ENCODE measurements at regions not wholly inside any gene's neighbourhood (a gene's known extent, or its start where the extent isn't known, plus 50 kb on each side); places are given as distances from the start of the nearest gene placed in this dataset.

DNA sequence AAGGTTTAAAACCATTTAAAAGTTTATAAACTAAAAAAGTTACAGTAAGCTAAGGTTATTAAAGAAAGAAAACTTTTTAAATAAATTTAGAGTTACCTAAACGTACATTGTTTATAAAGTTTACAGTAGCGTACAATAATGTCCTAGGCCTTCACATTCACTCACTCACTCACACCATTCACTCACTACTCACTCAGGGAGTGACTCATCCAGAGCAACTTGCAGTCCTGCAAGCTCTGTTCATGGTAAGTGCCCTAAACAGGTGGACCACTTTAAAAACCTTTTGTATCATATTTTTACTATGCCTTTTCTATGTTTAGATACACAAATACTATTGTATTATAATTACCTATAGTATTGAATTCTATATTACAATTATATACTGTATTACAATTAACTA, 190.8 kb upstream of the RASA1 start:
- in situ Hi-C loops (cut with MboI; ENCODE audit: low pct_ligation_motif_present in 1 of 4, low pct_unique_long_range_greater_than_20kb in 1 of 4, low sequenced_read_pairs in 3 of 4), result no loop called here
- no peak for DNase-seq
- H3K4me1 ChIP-seq, result peaks cover 0 to 11% (median 3%) of the 10 kb centered on the region in 4 donors
- intact Hi-C loops (cut with DNase I; ENCODE audit: low total_unique reads), result no loop called here
- H3K27ac ChIP-seq, result no peak overlapping the region
- H3K4me3 ChIP-seq, result no peak overlapping the region
- no peak for TF ChIP-seq EP300 (IDR thresholded peaks at IDR 0.05; ENCODE audit: low read depth)
- TF ChIP-seq, protein P1, sequence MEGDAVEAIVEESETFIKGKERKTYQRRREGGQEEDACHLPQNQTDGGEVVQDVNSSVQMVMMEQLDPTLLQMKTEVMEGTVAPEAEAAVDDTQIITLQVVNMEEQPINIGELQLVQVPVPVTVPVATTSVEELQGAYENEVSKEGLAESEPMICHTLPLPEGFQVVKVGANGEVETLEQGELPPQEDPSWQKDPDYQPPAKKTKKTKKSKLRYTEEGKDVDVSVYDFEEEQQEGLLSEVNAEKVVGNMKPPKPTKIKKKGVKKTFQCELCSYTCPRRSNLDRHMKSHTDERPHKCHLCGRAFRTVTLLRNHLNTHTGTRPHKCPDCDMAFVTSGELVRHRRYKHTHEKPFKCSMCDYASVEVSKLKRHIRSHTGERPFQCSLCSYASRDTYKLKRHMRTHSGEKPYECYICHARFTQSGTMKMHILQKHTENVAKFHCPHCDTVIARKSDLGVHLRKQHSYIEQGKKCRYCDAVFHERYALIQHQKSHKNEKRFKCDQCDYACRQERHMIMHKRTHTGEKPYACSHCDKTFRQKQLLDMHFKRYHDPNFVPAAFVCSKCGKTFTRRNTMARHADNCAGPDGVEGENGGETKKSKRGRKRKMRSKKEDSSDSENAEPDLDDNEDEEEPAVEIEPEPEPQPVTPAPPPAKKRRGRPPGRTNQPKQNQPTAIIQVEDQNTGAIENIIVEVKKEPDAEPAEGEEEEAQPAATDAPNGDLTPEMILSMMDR (IDR thresholded peaks at IDR 0.05), result no peak
- no peak for TF ChIP-seq POLR2A (IDR thresholded peaks at IDR 0.05)
- no peak for TF ChIP-seq POLR2AphosphoS5 (IDR thresholded peaks at IDR 0.05)
- no peaks in the 10 kb centered on the region for H3K36me3 ChIP-seq
- WGBS, 2 donors (ENCODE audit: low coverage in 1 of 2), result 86% methylated on average over 2 of the region's 2 CpGs
- H3K9me3 ChIP-seq, result no peaks in the 10 kb centered on the region
- H3K27me3 ChIP-seq, result no peaks in the 10 kb centered on the region

DNA sequence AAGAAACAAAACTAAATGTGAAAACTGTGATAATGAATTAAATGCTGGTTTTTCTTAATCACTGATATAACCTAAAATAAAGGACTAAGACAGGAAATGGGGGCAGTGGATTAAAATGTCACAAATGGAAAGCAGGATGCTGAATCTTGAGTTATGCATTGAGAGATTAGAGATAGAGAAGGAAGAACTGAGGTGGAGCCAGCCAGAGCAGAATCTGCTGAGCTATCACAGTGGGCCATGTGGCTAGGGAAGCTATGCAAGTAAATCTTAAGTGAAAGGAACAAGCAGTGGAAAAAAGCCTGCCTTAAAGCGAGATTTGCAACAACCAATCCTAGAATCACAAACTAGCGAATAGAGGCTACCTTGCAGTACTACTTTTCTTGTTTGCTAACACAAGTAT, 188.5 kb upstream of the RASA1 start:
- no peak for DNase-seq
- WGBS, 2 donors (ENCODE audit: low coverage in 1 of 2), result 84 to 89% methylated on average over 2 of the region's 2 CpGs
- H3K27ac ChIP-seq, result no peak overlapping the region
- H3K4me1 ChIP-seq, result peaks cover 0 to 11% (median 4%) of the 10 kb centered on the region in 4 donors
- no peak overlapping the region for H3K4me3 ChIP-seq
- H3K36me3 ChIP-seq, result no peaks in the 10 kb centered on the region
- TF ChIP-seq POLR2A (IDR thresholded peaks at IDR 0.05), result no peak
- no peak for TF ChIP-seq POLR2AphosphoS5 (IDR thresholded peaks at IDR 0.05)
- TF ChIP-seq, protein P1 (IDR thresholded peaks at IDR 0.05), result no peak
- TF ChIP-seq EP300 (IDR thresholded peaks at IDR 0.05; ENCODE audit: low read depth), result no peak
- in situ Hi-C loops (cut with MboI; ENCODE audit: low pct_ligation_motif_present in 1 of 4, low pct_unique_long_range_greater_than_20kb in 1 of 4, low sequenced_read_pairs in 3 of 4) (no loop called here), intact Hi-C loops (cut with DNase I; ENCODE audit: low total_unique reads) (no loop called here)
- H3K27me3 ChIP-seq, result no peaks in the 10 kb centered on the region
- H3K9me3 ChIP-seq, result no peaks in the 10 kb centered on the region

DNA sequence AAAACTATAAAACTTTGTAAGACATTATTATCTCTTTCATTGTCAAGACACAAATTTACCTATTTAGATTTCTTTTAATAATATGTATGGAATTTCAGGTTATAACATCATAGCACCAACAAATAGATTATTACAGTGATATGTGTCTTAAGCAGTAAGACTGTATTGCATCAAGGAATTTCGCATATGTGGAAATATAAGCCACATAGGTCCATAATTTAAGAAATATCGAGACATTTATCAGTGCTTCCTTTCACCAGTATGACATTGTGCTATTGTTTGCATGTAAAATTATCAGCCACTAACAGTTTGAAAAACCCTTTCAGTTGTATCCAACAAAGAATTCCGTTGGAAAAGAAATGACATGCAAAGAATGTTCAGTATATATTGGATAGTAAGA, 186.7 kb upstream of the RASA1 start:
- peak overlapping the region in 2 of 4 donors; percentile 22 to 41 for H3K27ac ChIP-seq

DNA sequence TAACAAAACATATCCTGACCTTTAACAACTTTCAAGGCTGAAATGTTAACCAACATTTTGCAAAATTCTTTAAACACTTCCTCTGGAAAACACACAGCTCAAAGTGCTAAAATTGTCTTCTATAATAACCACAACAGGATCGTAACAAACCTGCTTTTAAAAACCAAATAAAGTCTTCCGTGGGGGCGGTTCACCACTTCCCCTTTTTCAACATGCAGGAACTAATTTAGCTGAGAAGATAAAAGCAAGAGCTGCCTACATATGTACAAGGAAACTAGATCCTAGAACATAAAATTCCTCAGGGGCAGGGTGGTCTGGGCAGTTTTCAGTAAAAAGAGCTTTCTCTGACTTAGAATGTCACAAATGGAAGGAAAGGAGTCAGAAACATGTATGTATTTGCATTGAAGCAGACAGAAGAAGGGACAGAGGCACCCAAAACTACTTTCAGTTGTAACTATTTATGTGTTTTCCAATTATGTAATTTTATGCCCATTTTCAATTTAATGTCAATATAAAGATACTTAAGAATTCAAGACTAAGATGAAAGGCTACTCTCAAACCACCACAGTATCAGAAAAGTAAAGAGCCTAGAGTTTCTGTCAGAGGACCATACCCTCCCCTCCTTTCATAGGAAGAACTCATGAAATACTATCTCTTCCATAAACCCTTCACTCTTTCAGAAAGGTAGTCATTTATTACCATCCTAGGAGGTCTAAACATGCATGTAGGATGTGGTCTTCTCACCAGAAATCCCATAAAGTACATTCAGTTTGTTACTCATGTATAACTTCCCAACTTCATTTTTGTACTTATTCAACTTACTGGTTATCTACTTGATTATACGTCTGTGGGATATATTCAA, 185.9 kb upstream of the RASA1 start:
- no peaks in the 10 kb centered on the region for H3K27me3 ChIP-seq
- H3K9me3 ChIP-seq, result no peaks in the 10 kb centered on the region
- in situ Hi-C loops (cut with MboI; ENCODE audit: low pct_ligation_motif_present in 1 of 4, low pct_unique_long_range_greater_than_20kb in 1 of 4, low sequenced_read_pairs in 3 of 4) (no loop called here), intact Hi-C loops (cut with DNase I; ENCODE audit: low total_unique reads) (no loop called here)
- no peak overlapping the region for H3K4me3 ChIP-seq
- TF ChIP-seq EP300 (IDR thresholded peaks at IDR 0.05; ENCODE audit: low read depth) (no peak), POLR2A (IDR thresholded peaks at IDR 0.05) (no peak), POLR2AphosphoS5 (IDR thresholded peaks at IDR 0.05) (no peak)
- TF ChIP-seq, protein P1 (IDR thresholded peaks at IDR 0.05), result no peak
- no peaks in the 10 kb centered on the region for H3K36me3 ChIP-seq
- H3K4me1 ChIP-seq, result peaks cover 0 to 2% (median 0%) of the 10 kb centered on the region in 4 donors
- peak overlapping the region in 3 of 4 donors; percentile 22 to 41 (median 27) for H3K27ac ChIP-seq
- DNase-seq, result peak; percentile 58
- 32 to 38% methylated on average over 4 of the region's 4 CpGs for WGBS, 2 donors (ENCODE audit: low coverage in 1 of 2)

More for the DNA sequence above, 186.7 kb upstream of the RASA1 start:
- Histone ChIP-seq H3K27me3 (no peaks in the 10 kb centered on the region), H3K9me3 (no peaks in the 10 kb centered on the region), H3K4me1 (peaks cover 0 to 2% (median 0%) of the 10 kb centered on the region in 4 donors), H3K36me3 (no peaks in the 10 kb centered on the region), H3K4me3 (no peak overlapping the region)
- TF ChIP-seq, protein P1 (IDR thresholded peaks at IDR 0.05), result no peak
- TF ChIP-seq POLR2AphosphoS5 (IDR thresholded peaks at IDR 0.05) (no peak), EP300 (IDR thresholded peaks at IDR 0.05; ENCODE audit: low read depth) (no peak), POLR2A (IDR thresholded peaks at IDR 0.05) (no peak)
- WGBS, 2 donors (ENCODE audit: low coverage in 1 of 2), result 53 to 64% methylated on average over 3 of the region's 3 CpGs
- DNase-seq, result no peak
- in situ Hi-C loops (cut with MboI; ENCODE audit: low pct_ligation_motif_present in 1 of 4, low pct_unique_long_range_greater_than_20kb in 1 of 4, low sequenced_read_pairs in 3 of 4), result no loop called here
- intact Hi-C loops (cut with DNase I; ENCODE audit: low total_unique reads), result no loop called here
